WTC11 (cell line): ENCODE measurements at regions not wholly inside any gene's neighbourhood (a gene's known extent, or its start where the extent isn't known, plus 50 kb on each side); places are given as distances from the start of the nearest gene placed in this dataset.

Experiments used
- ATAC-seq: fragments of 200-7000 bp; cut with Tn5 transposase; 2 replicates; pipeline ENCODE4 v1.10.0; 2021; ENCODE audit warnings: mild to moderate bottlenecking, moderate library complexity
- CTCF ChIA-PET: fragments of 300-600 bp; sonication (Branson Sonifier 250); formaldehyde crosslinking; loops from one replicate; lab custom pipeline; 2021; ENCODE audit warnings: antibody characterized with exemption; lab: Charles Lee
- POLR2A ChIA-PET: fragments of 350-600 bp; sonication (Branson Sonifier 250); formaldehyde crosslinking; loops from one replicate; lab custom pipeline; 2021; ENCODE audit warnings: antibody characterized with exemption; lab: Charles Lee
- DNase-seq: peaks from one replicate; pipeline ENCODE4 v3.0.0; 2021; ENCODE audit warnings: low spot score
- H3K27ac Mint-ChIP-seq: 2 replicates; pipeline ENCODE4 v1.8.0; 2021; ENCODE audit warnings: mixed read lengths
- H3K27me3 Mint-ChIP-seq: 2 replicates; pipeline ENCODE4 v1.8.0; 2021; ENCODE audit warnings: low read depth, mild to moderate bottlenecking, moderate library complexity, mixed read lengths
- H3K36me3 Mint-ChIP-seq: 2 replicates; pipeline ENCODE4 v1.8.0; 2021; ENCODE audit warnings: mixed read lengths
- H3K4me1 Mint-ChIP-seq: 2 replicates; pipeline ENCODE4 v1.8.0; 2022; ENCODE audit warnings: mixed read lengths
- H3K4me3 Mint-ChIP-seq: 2 replicates; pipeline ENCODE4 v1.8.0; 2021; ENCODE audit warnings: mild to moderate bottlenecking, moderate library complexity, mixed read lengths
- H3K9me3 Mint-ChIP-seq: 2 replicates; pipeline ENCODE4 v1.8.0; 2021; ENCODE audit warnings: mixed read lengths
- AR ChIP-seq: fragments of 250-450 bp; sonication (Bioruptor Pico); IDR thresholded peaks from 2 replicates; pipeline ENCODE4 v1.9.0; 2021; ENCODE audit warnings: mild to moderate bottlenecking
- ATF2 ChIP-seq: sonication (generic); formaldehyde crosslinking; IDR thresholded peaks from 2 replicates; pipeline ENCODE4 v1.8.1; 2022; ENCODE audit warnings: low read depth, missing genetic modification reagents, borderline replicate concordance
- ATF6 ChIP-seq: sonication (generic); formaldehyde crosslinking; IDR thresholded peaks from 2 replicates; pipeline ENCODE4 v1.8.1; 2023; ENCODE audit warnings: mild to moderate bottlenecking, missing genetic modification reagents
- CDX4 ChIP-seq: fragments of 250-450 bp; sonication (Bioruptor Pico); IDR thresholded peaks from 2 replicates; pipeline ENCODE4 v1.9.0; 2021; ENCODE audit warnings: moderate library complexity, mild to moderate bottlenecking, inconsistent platforms, borderline replicate concordance
- CTCF ChIP-seq: fragments of 200-600 bp; IDR thresholded peaks from 2 replicates; pipeline ENCODE4 v1.8.0; 2022; ENCODE audit warnings: antibody characterized with exemption
- ESRRA ChIP-seq: sonication (generic); formaldehyde crosslinking; IDR thresholded peaks from 2 replicates; pipeline ENCODE4 v1.8.1; 2022; ENCODE audit warnings: mild to moderate bottlenecking, missing genetic modification reagents, borderline replicate concordance
- FOXP1 ChIP-seq: sonication (generic); formaldehyde crosslinking; IDR thresholded peaks from 2 replicates; pipeline ENCODE4 v1.8.0; 2022; ENCODE audit warnings: missing genetic modification reagents, mild to moderate bottlenecking, moderate library complexity, borderline replicate concordance
- GABPB1 ChIP-seq: sonication (generic); formaldehyde crosslinking; IDR thresholded peaks from 2 replicates; pipeline ENCODE4 v1.8.1; 2023; ENCODE audit warnings: mild to moderate bottlenecking, missing genetic modification reagents
- GTF2I ChIP-seq: fragments of 250-450 bp; sonication (Bioruptor Pico); conservative IDR thresholded peaks from 2 replicates; pipeline ENCODE4 v1.4.0; 2021; ENCODE audit warnings: mild to moderate bottlenecking
- HMGA2 ChIP-seq: fragments of 250-450 bp; sonication (Bioruptor Pico); IDR thresholded peaks from 2 replicates; pipeline ENCODE4 v1.4.0; 2021; ENCODE audit warnings: mild to moderate bottlenecking, moderate library complexity
- HMGXB4 ChIP-seq: sonication (generic); formaldehyde crosslinking; IDR thresholded peaks from 2 replicates; pipeline ENCODE4 v1.8.1; 2023; ENCODE audit warnings: mild to moderate bottlenecking, moderate library complexity, missing genetic modification reagents
- NR1H2 ChIP-seq: sonication (generic); formaldehyde crosslinking; IDR thresholded peaks from 2 replicates; pipeline ENCODE4 v1.9.0; 2021; ENCODE audit warnings: mild to moderate bottlenecking, moderate library complexity, missing genetic modification reagents
- PRRX2 ChIP-seq: fragments of 250-450 bp; sonication (Bioruptor Pico); IDR thresholded peaks from 2 replicates; pipeline ENCODE4 v1.8.0; 2021; ENCODE audit warnings: mild to moderate bottlenecking
- SOX15 ChIP-seq: fragments of 250-450 bp; sonication (Bioruptor Pico); IDR thresholded peaks from 2 replicates; pipeline ENCODE4 v1.9.0; 2021; ENCODE audit warnings: mild to moderate bottlenecking
- USF2 ChIP-seq: sonication (generic); formaldehyde crosslinking; IDR thresholded peaks from 2 replicates; pipeline ENCODE4 v1.8.1; 2023; ENCODE audit warnings: mild to moderate bottlenecking, missing genetic modification reagents, moderate library complexity
- ZNF138 ChIP-seq: sonication (generic); formaldehyde crosslinking; conservative IDR thresholded peaks from 2 replicates; pipeline ENCODE4 v1.8.1; 2022; ENCODE audit warnings: mild to moderate bottlenecking, moderate library complexity, missing genetic modification reagents
- ZNF219 ChIP-seq: sonication (generic); formaldehyde crosslinking; IDR thresholded peaks from 2 replicates; pipeline ENCODE4 v1.8.0; 2023; ENCODE audit warnings: missing genetic modification reagents, mild to moderate bottlenecking, borderline replicate concordance
- ZNF317 ChIP-seq: sonication (generic); formaldehyde crosslinking; IDR thresholded peaks from 2 replicates; pipeline ENCODE4 v1.8.1; 2023; ENCODE audit warnings: low read depth, mild to moderate bottlenecking, moderate library complexity, missing genetic modification reagents, borderline replicate concordance
- ZNF396 ChIP-seq: fragments of 250-450 bp; sonication (Bioruptor Pico); IDR thresholded peaks from 2 replicates; pipeline ENCODE4 v1.8.0; 2021; ENCODE audit warnings: mild to moderate bottlenecking, moderate library complexity, borderline replicate concordance

GRCh38 chr10:131776496-131776895 lies 124.3 kb upstream of the PPP2R2D start (continued):
- TF ChIP-seq AR (CRISPR knock-in tag), result no peak

- ATAC-seq (no peak), DNase-seq (no peak)
- Mint-ChIP-seq H3K27me3 (peaks cover 12% of the 10 kb centered on the region), H3K36me3 (peaks cover 54% of the 10 kb centered on the region), H3K27ac (no peak overlapping the region), H3K4me1 (peaks cover 4% of the 10 kb centered on the region), H3K4me3 (no peak overlapping the region), H3K9me3 (peaks cover 65% of the 10 kb centered on the region)
- ChIA-PET CTCF (no interaction called here), POLR2A (no interaction called here)
- TF ChIP-seq GTF2I, result no peak
- no peak for TF ChIP-seq ATF2 (CRISPR knock-in tag)
- no peak for TF ChIP-seq ZNF396 (CRISPR knock-in tag)
- TF ChIP-seq CDX4 (CRISPR knock-in tag), result no peak
- no peak for TF ChIP-seq ESRRA (CRISPR knock-in tag)
- TF ChIP-seq PRRX2 (CRISPR knock-in tag), result no peak
- TF ChIP-seq HMGXB4 (CRISPR knock-in tag), result no peak
- no peak for TF ChIP-seq HMGA2 (CRISPR knock-in tag)
- no peak for TF ChIP-seq ATF6 (CRISPR knock-in tag)
- TF ChIP-seq ZNF138 (CRISPR knock-in tag), result no peak
- TF ChIP-seq NR1H2 (CRISPR knock-in tag), result no peak
- no peak for TF ChIP-seq ZNF317 (CRISPR knock-in tag)
- TF ChIP-seq SOX15 (CRISPR knock-in tag), result no peak
- TF ChIP-seq USF2 (CRISPR knock-in tag), result no peak
- TF ChIP-seq FOXP1 (CRISPR knock-in tag), result no peak
- no peak for TF ChIP-seq GABPB1 (CRISPR knock-in tag)
- no peak for TF ChIP-seq CTCF
- no peak for TF ChIP-seq ZNF219 (CRISPR knock-in tag)
Measured at GRCh38 chr10:131777162-131777561, 123.6 kb upstream of the PPP2R2D start.
